ENCODE measurements at regions not wholly inside any gene's neighbourhood (a gene's known extent, or its start where the extent isn't known, plus 50 kb on each side); places are given as distances from the start of the nearest gene placed in this dataset.
"Not testable (repeated sequence)": the region's sequence is repeated elsewhere in the genome, so short reads cannot be mapped to it uniquely, and the experiment has no call there.

- Histone ChIP-seq H3K27ac (no peak overlapping the region), H3K9me3 (ENCODE audit: severe bottlenecking) (no peaks in the 10 kb centered on the region), H3K36me3 (no peaks in the 10 kb centered on the region), H3K27me3 (ENCODE audit: insufficient read depth, low read depth, severe bottlenecking) (peaks cover 5% of the 10 kb centered on the region), H3K4me3 (ENCODE audit: low read depth, low read length) (no peak overlapping the region)
- DNase-seq = no peak
- no peak for TF ChIP-seq CTCF (IDR thresholded peaks at IDR 0.05; ENCODE audit: low read depth, low read length)
Measured at GRCh38 chr22:11307998-11308397, 4220.0 kb upstream of the OR11H1 start.

GRCh38 chr22:11309777-11310176 is 4218.2 kb upstream of the OR11H1 start:
- not testable (repeated sequence) for H3K36me3 ChIP-seq; H3K4me3 ChIP-seq (ENCODE audit: low read depth, low read length); H3K27me3 ChIP-seq (ENCODE audit: insufficient read depth, low read depth, severe bottlenecking); H3K9me3 ChIP-seq (ENCODE audit: severe bottlenecking); H3K27ac ChIP-seq; DNase-seq

GRCh38 chr22:11310647-11311046 is 4217.3 kb upstream of the OR11H1 start:
- not testable (repeated sequence) for H3K4me3 ChIP-seq (ENCODE audit: low read depth, low read length); DNase-seq; H3K36me3 ChIP-seq; H3K27me3 ChIP-seq (ENCODE audit: insufficient read depth, low read depth, severe bottlenecking); H3K27ac ChIP-seq; H3K9me3 ChIP-seq (ENCODE audit: severe bottlenecking)

- not testable (repeated sequence) for H3K4me3 ChIP-seq (ENCODE audit: low read depth, low read length); DNase-seq; H3K36me3 ChIP-seq; H3K27ac ChIP-seq; H3K27me3 ChIP-seq (ENCODE audit: insufficient read depth, low read depth, severe bottlenecking); H3K9me3 ChIP-seq (ENCODE audit: severe bottlenecking)
Measured at GRCh38 chr22:11312640-11313039, 4215.4 kb upstream of the OR11H1 start.

GRCh38 chr22:11313040-11313759 is 4214.8 kb upstream of the OR11H1 start:
- not testable (repeated sequence) for H3K4me3 ChIP-seq (ENCODE audit: low read depth, low read length); H3K36me3 ChIP-seq; H3K9me3 ChIP-seq (ENCODE audit: severe bottlenecking); H3K27ac ChIP-seq; H3K27me3 ChIP-seq (ENCODE audit: insufficient read depth, low read depth, severe bottlenecking); DNase-seq

- not testable (repeated sequence) for H3K27me3 ChIP-seq (ENCODE audit: insufficient read depth, low read depth, severe bottlenecking); H3K36me3 ChIP-seq; DNase-seq; H3K4me3 ChIP-seq (ENCODE audit: low read depth, low read length); H3K27ac ChIP-seq; H3K9me3 ChIP-seq (ENCODE audit: severe bottlenecking)
Measured at GRCh38 chr22:11318633-11319032, 4209.4 kb upstream of the OR11H1 start.

GRCh38 chr22:11324439-11325037 is 4203.5 kb upstream of the OR11H1 start:
- DNase-seq; H3K27ac ChIP-seq; H3K4me3 ChIP-seq (ENCODE audit: low read depth, low read length); H3K36me3 ChIP-seq; H3K27me3 ChIP-seq (ENCODE audit: insufficient read depth, low read depth, severe bottlenecking); H3K9me3 ChIP-seq (ENCODE audit: severe bottlenecking): not testable (repeated sequence)

- Histone ChIP-seq H3K4me3 (ENCODE audit: low read depth, low read length) (no peak overlapping the region), H3K36me3 (no peaks in the 10 kb centered on the region), H3K27me3 (ENCODE audit: insufficient read depth, low read depth, severe bottlenecking) (no peaks in the 10 kb centered on the region), H3K27ac (no peak overlapping the region), H3K9me3 (ENCODE audit: severe bottlenecking) (no peaks in the 10 kb centered on the region)
- DNase-seq = no peak
- TF ChIP-seq CTCF (IDR thresholded peaks at IDR 0.05; ENCODE audit: low read depth, low read length) = no peak
Measured at GRCh38 chr22:11325767-11326166, 4202.2 kb upstream of the OR11H1 start.

GRCh38 chr22:11341387-11342068 is 4186.5 kb upstream of the OR11H1 start:
- not testable (repeated sequence) for H3K36me3 ChIP-seq; H3K9me3 ChIP-seq (ENCODE audit: severe bottlenecking); H3K27ac ChIP-seq; H3K4me3 ChIP-seq (ENCODE audit: low read depth, low read length); H3K27me3 ChIP-seq (ENCODE audit: insufficient read depth, low read depth, severe bottlenecking); DNase-seq

GRCh38 chr22:11351181-11351580 is 4176.8 kb upstream of the OR11H1 start:
- DNase-seq; H3K4me3 ChIP-seq (ENCODE audit: low read depth, low read length); H3K36me3 ChIP-seq; H3K27me3 ChIP-seq (ENCODE audit: insufficient read depth, low read depth, severe bottlenecking); H3K9me3 ChIP-seq (ENCODE audit: severe bottlenecking); H3K27ac ChIP-seq: not testable (repeated sequence)

GRCh38 chr22:11352287-11352686 is 4175.7 kb upstream of the OR11H1 start:
- H3K36me3 ChIP-seq; H3K27me3 ChIP-seq (ENCODE audit: insufficient read depth, low read depth, severe bottlenecking); DNase-seq; H3K4me3 ChIP-seq (ENCODE audit: low read depth, low read length); H3K9me3 ChIP-seq (ENCODE audit: severe bottlenecking); H3K27ac ChIP-seq: not testable (repeated sequence)

All from WERI-Rb-1 (cell line).